ENCODE measurements at regions not wholly inside any gene's neighbourhood (a gene's known extent, or its start where the extent isn't known, plus 50 kb on each side); places are given as distances from the start of the nearest gene placed in this dataset.
A peak's percentile ranks its signal among the peaks of the same experiment; 100 is the strongest.

DNA sequence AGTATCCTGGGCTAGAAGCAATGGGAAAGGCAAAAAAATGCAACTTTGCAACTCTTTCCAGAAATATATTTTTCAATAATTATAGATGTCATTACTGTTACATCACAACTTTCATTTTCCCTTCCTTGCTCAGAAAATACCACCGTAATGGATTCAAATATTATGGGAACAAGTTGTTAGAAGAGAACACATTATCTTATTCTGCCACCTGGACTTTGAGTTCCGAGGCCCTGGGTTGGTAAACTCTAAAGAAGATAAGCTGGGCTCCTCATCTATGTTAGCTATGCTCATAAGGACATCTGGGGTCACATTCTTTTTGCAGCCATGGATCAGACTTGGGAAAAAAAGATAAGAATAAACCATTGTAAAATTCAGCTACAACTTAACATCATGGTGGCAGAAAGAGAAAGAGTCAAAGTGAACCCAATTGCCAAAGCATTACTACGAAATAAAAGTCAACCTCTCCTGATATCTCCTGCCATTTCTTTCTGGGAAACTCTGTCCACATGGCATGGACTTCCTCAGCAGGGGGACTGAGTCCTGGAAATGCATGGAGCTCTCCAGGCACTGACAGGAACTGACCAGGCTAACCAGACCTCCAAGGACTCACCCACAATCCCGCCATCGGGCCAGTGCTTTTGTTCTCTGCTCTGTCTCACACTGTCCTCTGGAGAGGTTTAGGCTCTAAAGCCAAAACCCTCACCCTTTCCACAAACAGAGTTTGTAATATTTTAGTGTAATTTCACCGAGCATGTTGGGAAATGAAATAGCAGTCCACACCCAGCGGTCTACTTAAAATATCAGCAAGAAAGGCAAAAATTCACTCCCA is 499.1 kb upstream of the RUNX1 start:
- POLR2A ChIA-PET: no interaction called here

GRCh38 chr21:35543746-35544145 is 494.6 kb upstream of the RUNX1 start:
- no peak overlapping the region for H3K27ac ChIP-seq (ENCODE audit: extremely low read depth, low read depth, low read length)
- H3K4me3 ChIP-seq (ENCODE audit: low read depth, low read length): no peak overlapping the region
- POLR2A ChIA-PET: no interaction called here
- TF ChIP-seq ZFP69B (tag by site-specific recombination; IDR thresholded peaks at IDR 0.05) (no peak), ZNF473 (tag by site-specific recombination; IDR thresholded peaks at IDR 0.05) (no peak), ZBTB8A (tag by site-specific recombination; IDR thresholded peaks at IDR 0.05) (no peak), SALL2 (tag by site-specific recombination; IDR thresholded peaks at IDR 0.05; ENCODE audit: borderline replicate concordance) (no peak), ZNF398 (tag by site-specific recombination; IDR thresholded peaks at IDR 0.05) (no peak), ZNF404 (tag by site-specific recombination; IDR thresholded peaks at IDR 0.05) (no peak)
- CTCF ChIA-PET: interaction anchor here (0.7 kb wide), 1 partner anchor 1196 kb away, joined by 3 read pairs; no protein-coding TSS in a partner anchor
- no peaks in the 10 kb centered on the region for H3K36me3 ChIP-seq (ENCODE audit: control insufficient read depth in 2 of 2, insufficient read depth in 1 of 2, low read length in 2 of 2)
- H3K9me3 ChIP-seq (ENCODE audit: control insufficient read depth, insufficient read depth, low read depth, low read length): no peaks in the 10 kb centered on the region
- no peaks in the 10 kb centered on the region for H3K4me1 ChIP-seq (ENCODE audit: control insufficient read depth, insufficient read depth, low read length)

More for the DNA sequence above, 499.1 kb upstream of the RUNX1 start:
- Histone ChIP-seq H3K4me1 (ENCODE audit: control insufficient read depth, insufficient read depth, low read length) (no peaks in the 10 kb centered on the region), H3K9me3 (ENCODE audit: control insufficient read depth, insufficient read depth, low read depth, low read length) (no peaks in the 10 kb centered on the region), H3K36me3 (ENCODE audit: control insufficient read depth in 2 of 2, insufficient read depth in 1 of 2, low read length in 2 of 2) (no peaks in the 10 kb centered on the region), H3K4me3 (ENCODE audit: low read depth, low read length) (no peak overlapping the region), H3K27ac (ENCODE audit: extremely low read depth, low read depth, low read length) (no peak overlapping the region)
- TF ChIP-seq ZNF777 (tag by site-specific recombination; IDR thresholded peaks at IDR 0.05; ENCODE audit: borderline replicate concordance): no peak
- no peak for TF ChIP-seq ZNF623 (tag by site-specific recombination; IDR thresholded peaks at IDR 0.05)
- TF ChIP-seq ZEB2 (tag by site-specific recombination; IDR thresholded peaks at IDR 0.05): no peak
- TF ChIP-seq ZNF37A (tag by site-specific recombination; IDR thresholded peaks at IDR 0.05): no peak
- TF ChIP-seq ZBTB17 (tag by site-specific recombination; IDR thresholded peaks at IDR 0.05): no peak
- CTCF ChIA-PET: interaction anchor here (1.2 kb wide), 1 partner anchor 68 kb away, joined by 5 read pairs; no protein-coding TSS in a partner anchor

GRCh38 chr21:35540950-35541638 is 492.0 kb upstream of the RUNX1 start:
- Histone ChIP-seq H3K4me1 (ENCODE audit: control insufficient read depth, insufficient read depth, low read length) (no peaks in the 10 kb centered on the region), H3K9me3 (ENCODE audit: control insufficient read depth, insufficient read depth, low read depth, low read length) (no peaks in the 10 kb centered on the region), H3K27ac (ENCODE audit: extremely low read depth, low read depth, low read length) (no peak overlapping the region), H3K36me3 (ENCODE audit: control insufficient read depth in 2 of 2, insufficient read depth in 1 of 2, low read length in 2 of 2) (no peaks in the 10 kb centered on the region), H3K4me3 (ENCODE audit: low read depth, low read length) (no peak overlapping the region)
- POLR2A ChIA-PET: no interaction called here
- CTCF ChIA-PET: interaction anchor here (0.6 kb wide), 1 partner anchor 96 kb away, joined by 3 read pairs; no protein-coding TSS in a partner anchor
- TF ChIP-seq ZNF394 (tag by site-specific recombination; IDR thresholded peaks at IDR 0.05; ENCODE audit: borderline replicate concordance) (peak; percentile 43; the same call in 1 of the 2 replicates), ZBTB21 (tag by site-specific recombination; IDR thresholded peaks at IDR 0.05) (peak; percentile 79), ZNF133 (tag by site-specific recombination; IDR thresholded peaks at IDR 0.05) (no peak), SP7 (tag by site-specific recombination; IDR thresholded peaks at IDR 0.05) (peak; percentile 33; the same call in 1 of the 2 replicates), ZIC2 (tag by site-specific recombination; IDR thresholded peaks at IDR 0.05) (no peak), ZEB2 (tag by site-specific recombination; IDR thresholded peaks at IDR 0.05) (peak; percentile 68; the same call in 1 of the 2 replicates), ZBTB20 (tag by site-specific recombination; IDR thresholded peaks at IDR 0.05) (peak; percentile 21; the same call in 1 of the 2 replicates), OSR2 (tag by site-specific recombination; IDR thresholded peaks at IDR 0.05) (peak; percentile 37; the same call in 1 of the 2 replicates), ZNF621 (tag by site-specific recombination; IDR thresholded peaks at IDR 0.05) (0 out of 2 replicates have a peak, but pooled peaks have one; percentile 11), ZNF184 (tag by site-specific recombination; IDR thresholded peaks at IDR 0.05) (0 out of 2 replicates have a peak, but pooled peaks have one; percentile 42), SCRT2 (tag by site-specific recombination; IDR thresholded peaks at IDR 0.05) (0 out of 2 replicates have a peak, but pooled peaks have one; percentile 25), ZNF274 (IDR thresholded peaks at IDR 0.05; ENCODE audit: low read length) (no peak), ZNF274 (tag by site-specific recombination; IDR thresholded peaks at IDR 0.05; ENCODE audit: borderline replicate concordance) (no peak), ZNF513 (tag by site-specific recombination; IDR thresholded peaks at IDR 0.05) (peak; percentile 68; the same call in 1 of the 2 replicates), ZNF174 (tag by site-specific recombination; IDR thresholded peaks at IDR 0.05) (no peak)
- TF ChIP-seq, protein P1, sequence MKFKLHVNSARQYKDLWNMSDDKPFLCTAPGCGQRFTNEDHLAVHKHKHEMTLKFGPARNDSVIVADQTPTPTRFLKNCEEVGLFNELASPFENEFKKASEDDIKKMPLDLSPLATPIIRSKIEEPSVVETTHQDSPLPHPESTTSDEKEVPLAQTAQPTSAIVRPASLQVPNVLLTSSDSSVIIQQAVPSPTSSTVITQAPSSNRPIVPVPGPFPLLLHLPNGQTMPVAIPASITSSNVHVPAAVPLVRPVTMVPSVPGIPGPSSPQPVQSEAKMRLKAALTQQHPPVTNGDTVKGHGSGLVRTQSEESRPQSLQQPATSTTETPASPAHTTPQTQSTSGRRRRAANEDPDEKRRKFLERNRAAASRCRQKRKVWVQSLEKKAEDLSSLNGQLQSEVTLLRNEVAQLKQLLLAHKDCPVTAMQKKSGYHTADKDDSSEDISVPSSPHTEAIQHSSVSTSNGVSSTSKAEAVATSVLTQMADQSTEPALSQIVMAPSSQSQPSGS (tag by site-specific recombination; IDR thresholded peaks at IDR 0.05; ENCODE audit: low read depth): peak; percentile 85

Measured in HEK293 (cell line).